BJ (cell line): ENCODE measurements at regions not wholly inside any gene's neighbourhood (a gene's known extent, or its start where the extent isn't known, plus 50 kb on each side); places are given as distances from the start of the nearest gene placed in this dataset.

ENCODE experiments used
- CTCF ChIA-PET: fragments of 350-600 bp; formaldehyde crosslinking; extraction: SDS; loops from one replicate; lab custom pipeline; 2021; ENCODE audit warnings: antibody characterized with exemption, inconsistent platforms; lab: Yijun Ruan, JAX
- POLR2A ChIA-PET: fragments of 300-600 bp; sonication (Branson Sonifier 250); formaldehyde crosslinking; extraction: SDS; loops from one replicate; lab custom pipeline; 2021; ENCODE audit warnings: antibody characterized with exemption; lab: Charles Lee
- DNase-seq: peaks from one replicate; pipeline ENCODE4 v3.0.0-alpha.2; 2011; ENCODE audit warnings: low read depth
- H3K27me3 ChIP-seq: 2 replicates; pipeline ENCODE4 v1.6.0; 2011; ENCODE audit warnings: low read length; ENCODE audit not compliant: control insufficient read depth, insufficient read depth
- H3K36me3 ChIP-seq: 2 replicates; pipeline ENCODE4 v1.5.1; 2011; ENCODE audit warnings: low read length; ENCODE audit not compliant: control insufficient read depth, insufficient read depth
- H3K4me3 ChIP-seq: 2 replicates; pipeline ENCODE4 v1.5.1; 2011; ENCODE audit warnings: low read depth, mild to moderate bottlenecking, control low read depth, low read length
- CTCF ChIP-seq: IDR thresholded peaks from 2 replicates; pipeline ENCODE4 v1.5.1; 2011; ENCODE audit warnings: low read depth, mild to moderate bottlenecking, control low read depth, inconsistent platforms, low read length, moderate library complexity; ENCODE audit not compliant: insufficient read depth

GRCh38 chr3:59254976-59255375 lies 205.2 kb upstream of the CFAP20DC start:
- POLR2A ChIA-PET: no interaction called here
- no peaks in the 10 kb centered on the region for H3K36me3 ChIP-seq
- no peak for TF ChIP-seq CTCF
- no peak overlapping the region for H3K4me3 ChIP-seq
- CTCF ChIA-PET: no interaction called here
- no peaks in the 10 kb centered on the region for H3K27me3 ChIP-seq
- no peak for DNase-seq

GRCh38 chr3:59254433-59254832 lies 204.6 kb upstream of the CFAP20DC start:
- TF ChIP-seq CTCF: no peak
- POLR2A ChIA-PET: no interaction called here
- CTCF ChIA-PET: no interaction called here

GRCh38 chr3:59253523-59253922 lies 203.7 kb upstream of the CFAP20DC start:
- CTCF ChIA-PET: no interaction called here

More at GRCh38 chr3:59254433-59254832, 204.6 kb upstream of the CFAP20DC start:
- H3K36me3 ChIP-seq: no peaks in the 10 kb centered on the region
- no peak overlapping the region for H3K4me3 ChIP-seq
- H3K27me3 ChIP-seq: no peaks in the 10 kb centered on the region
- no peak for DNase-seq

GRCh38 chr3:59251869-59252268 lies 202.0 kb upstream of the CFAP20DC start:
- no peaks in the 10 kb centered on the region for H3K36me3 ChIP-seq
- no peak for DNase-seq
- no peak overlapping the region for H3K4me3 ChIP-seq
- ChIA-PET CTCF (no interaction called here), POLR2A (no interaction called here)
- no peaks in the 10 kb centered on the region for H3K27me3 ChIP-seq
- no peak for TF ChIP-seq CTCF

More at GRCh38 chr3:59253523-59253922, 203.7 kb upstream of the CFAP20DC start:
- Histone ChIP-seq H3K4me3 (no peak overlapping the region), H3K36me3 (no peaks in the 10 kb centered on the region), H3K27me3 (no peaks in the 10 kb centered on the region)
- no peak for TF ChIP-seq CTCF
- POLR2A ChIA-PET: no interaction called here
- DNase-seq: no peak

GRCh38 chr3:59250600-59250999 lies 200.8 kb upstream of the CFAP20DC start:
- ChIA-PET CTCF (no interaction called here), POLR2A (no interaction called here)
- no peaks in the 10 kb centered on the region for H3K36me3 ChIP-seq
- no peaks in the 10 kb centered on the region for H3K27me3 ChIP-seq
- no peak for TF ChIP-seq CTCF
- H3K4me3 ChIP-seq: no peak overlapping the region
- DNase-seq: no peak
